ENCODE measurements at regions not wholly inside any gene's neighbourhood (a gene's known extent, or its start where the extent isn't known, plus 50 kb on each side); places are given as distances from the start of the nearest gene placed in this dataset.
A peak's percentile ranks its signal among the peaks of the same experiment; 100 is the strongest.
"Not testable (repeated sequence)": the region's sequence is repeated elsewhere in the genome, so short reads cannot be mapped to it uniquely, and the experiment has no call there.

- Histone ChIP-seq H3K27ac (no peak overlapping the region), H3K4me3 (no peak overlapping the region), H3K27me3 (replicated peaks) (no peaks in the 10 kb centered on the region; the same call in 1 of the 2 replicates), H3K36me3 (no peaks in the 10 kb centered on the region), H3K9me3 (replicated peaks) (no peaks in the 10 kb centered on the region), H3K4me1 (replicated peaks) (peaks cover 57% of the 10 kb centered on the region)
- DNase-seq (ENCODE audit: low read depth in 1 of 2, low spot score in 2 of 2): peak in 1 of 2 experiments; percentile 24
These were observed 108.2 kb upstream of the SPATA31D4 start for GRCh38 chr9:81819859-81820546.

GRCh38 chr9:81822301-81822865 is 105.8 kb upstream of the SPATA31D4 start:
- DNase-seq (ENCODE audit: low read depth in 1 of 2, low spot score in 2 of 2): peak in 1 of 2 experiments; percentile 13
- Histone ChIP-seq H3K4me1 (replicated peaks) (peaks cover 65% of the 10 kb centered on the region), H3K4me3 (no peak overlapping the region), H3K27me3 (replicated peaks) (no peaks in the 10 kb centered on the region), H3K9me3 (replicated peaks) (no peaks in the 10 kb centered on the region), H3K36me3 (no peaks in the 10 kb centered on the region), H3K27ac (peak overlapping the region; percentile 62)

GRCh38 chr9:81822967-81823366 is 105.3 kb upstream of the SPATA31D4 start:
- Histone ChIP-seq H3K9me3 (replicated peaks) (no peaks in the 10 kb centered on the region), H3K27ac (peak overlapping the region; percentile 62), H3K36me3 (no peaks in the 10 kb centered on the region), H3K27me3 (replicated peaks) (no peaks in the 10 kb centered on the region), H3K4me3 (no peak overlapping the region), H3K4me1 (replicated peaks) (peaks cover 65% of the 10 kb centered on the region)
- DNase-seq (ENCODE audit: low read depth in 1 of 2, low spot score in 2 of 2): no peak

GRCh38 chr9:81823672-81824554 is 104.3 kb upstream of the SPATA31D4 start:
- Histone ChIP-seq H3K4me3 (no peak overlapping the region), H3K36me3 (no peaks in the 10 kb centered on the region), H3K9me3 (replicated peaks) (no peaks in the 10 kb centered on the region), H3K27ac (peak overlapping the region; percentile 62; the same call in 1 of the 2 replicates), H3K27me3 (replicated peaks) (no peaks in the 10 kb centered on the region), H3K4me1 (replicated peaks) (peaks cover 68% of the 10 kb centered on the region)
- no peak for DNase-seq (ENCODE audit: low read depth in 1 of 2, low spot score in 2 of 2)

- Histone ChIP-seq H3K4me1 (replicated peaks) (peaks cover 70% of the 10 kb centered on the region), H3K9me3 (replicated peaks) (no peaks in the 10 kb centered on the region), H3K4me3 (no peak overlapping the region), H3K27ac (peak overlapping the region; percentile 79), H3K27me3 (replicated peaks) (no peaks in the 10 kb centered on the region), H3K36me3 (no peaks in the 10 kb centered on the region)
- DNase-seq (ENCODE audit: low read depth in 1 of 2, low spot score in 2 of 2): no peak
These were observed 103.2 kb upstream of the SPATA31D4 start for GRCh38 chr9:81824802-81825730.

GRCh38 chr9:81825846-81826516 is 102.2 kb upstream of the SPATA31D4 start:
- no peak overlapping the region for H3K4me3 ChIP-seq
- H3K36me3 ChIP-seq: no peaks in the 10 kb centered on the region
- no peaks in the 10 kb centered on the region for H3K27me3 ChIP-seq (replicated peaks)
- no peaks in the 10 kb centered on the region for H3K9me3 ChIP-seq (replicated peaks)
- H3K27ac ChIP-seq: peak overlapping the region; percentile 79
- DNase-seq (ENCODE audit: low read depth in 1 of 2, low spot score in 2 of 2): peak; percentile 27 to 53
- peaks cover 61% of the 10 kb centered on the region for H3K4me1 ChIP-seq (replicated peaks)

GRCh38 chr9:81826517-81826906 is 101.7 kb upstream of the SPATA31D4 start:
- H3K4me3 ChIP-seq: no peak overlapping the region
- H3K9me3 ChIP-seq (replicated peaks): no peaks in the 10 kb centered on the region
- H3K36me3 ChIP-seq: no peaks in the 10 kb centered on the region
- no peak for DNase-seq (ENCODE audit: low read depth in 1 of 2, low spot score in 2 of 2)
- no peaks in the 10 kb centered on the region for H3K27me3 ChIP-seq (replicated peaks)
- H3K4me1 ChIP-seq (replicated peaks): peaks cover 57% of the 10 kb centered on the region
- H3K27ac ChIP-seq: no peak overlapping the region

GRCh38 chr9:81827616-81828296 is 100.5 kb upstream of the SPATA31D4 start:
- DNase-seq (ENCODE audit: low read depth in 1 of 2, low spot score in 2 of 2): no peak
- Histone ChIP-seq H3K36me3 (no peaks in the 10 kb centered on the region), H3K9me3 (replicated peaks) (no peaks in the 10 kb centered on the region)

GRCh38 chr9:81829195-81829882 is 98.9 kb upstream of the SPATA31D4 start:
- H3K9me3 ChIP-seq (replicated peaks): no peaks in the 10 kb centered on the region
- H3K27ac ChIP-seq: no peak overlapping the region
- peaks cover 53% of the 10 kb centered on the region for H3K4me1 ChIP-seq (replicated peaks)
- no peaks in the 10 kb centered on the region for H3K36me3 ChIP-seq
- H3K4me3 ChIP-seq: no peak overlapping the region
- H3K27me3 ChIP-seq (replicated peaks): no peaks in the 10 kb centered on the region
- no peak for DNase-seq (ENCODE audit: low read depth in 1 of 2, low spot score in 2 of 2)

More at GRCh38 chr9:81827616-81828296, 100.5 kb upstream of the SPATA31D4 start:
- Histone ChIP-seq H3K4me3 (no peak overlapping the region), H3K27me3 (replicated peaks) (no peaks in the 10 kb centered on the region), H3K27ac (no peak overlapping the region), H3K4me1 (replicated peaks) (peaks cover 54% of the 10 kb centered on the region)

GRCh38 chr9:81830431-81830830 is 97.8 kb upstream of the SPATA31D4 start:
- H3K4me1 ChIP-seq (replicated peaks): peaks cover 43% of the 10 kb centered on the region
- not testable (repeated sequence) for H3K9me3 ChIP-seq (replicated peaks); H3K27ac ChIP-seq; H3K4me3 ChIP-seq; DNase-seq (ENCODE audit: low read depth in 1 of 2, low spot score in 2 of 2); H3K27me3 ChIP-seq (replicated peaks); H3K36me3 ChIP-seq

GRCh38 chr9:81832571-81833285 is 95.5 kb upstream of the SPATA31D4 start:
- Histone ChIP-seq H3K36me3 (no peaks in the 10 kb centered on the region), H3K27me3 (replicated peaks) (no peaks in the 10 kb centered on the region), H3K27ac (peak overlapping the region; percentile 78), H3K4me1 (replicated peaks) (peaks cover 32% of the 10 kb centered on the region), H3K9me3 (replicated peaks) (no peaks in the 10 kb centered on the region), H3K4me3 (no peak overlapping the region)
- peak; percentile 47 to 69 for DNase-seq (ENCODE audit: low read depth in 1 of 2, low spot score in 2 of 2)

Data from SJSA1 (cell line).